Stomach (tissue), 8 donors: ENCODE measurements at regions not wholly inside any gene's neighbourhood (a gene's known extent, or its start where the extent isn't known, plus 50 kb on each side); places are given as distances from the start of the nearest gene placed in this dataset.

Source experiments
- DNase-seq, 2 donors: peaks; one replicate each; pipeline versions ENCODE4 v3.0.0 to v3.0.0-alpha.2; 2013 to 2019
- H3K27ac ChIP-seq, 5 donors: fragments of 200-600 bp in 4 of 5; sonication (generic) in 4 of 5; one replicate each; pipeline ENCODE4 v1.5.1; 2013 to 2019; ENCODE audit warnings: mild to moderate bottlenecking in 1 of 5, moderate library complexity in 1 of 5
- H3K27me3 ChIP-seq, 3 donors: fragments of 200-600 bp; sonication (generic); one replicate each; pipeline ENCODE4 v1.5.1; 2017 to 2019; ENCODE audit warnings: mixed run types in 1 of 3
- H3K36me3 ChIP-seq, 4 donors: fragments of 200-600 bp; sonication (generic); 1 replicate in 3 of 4; 2 replicates in 1 of 4; pipeline ENCODE4 v1.5.1; 2016 to 2019
- H3K4me1 ChIP-seq, 4 donors: fragments of 200-600 bp; sonication (generic); one replicate each; pipeline ENCODE4 v1.5.1; 2016 to 2019
- H3K4me3 ChIP-seq, 4 donors: fragments of 200-600 bp; sonication (generic) in 3 of 4; one replicate each; pipeline ENCODE4 v1.5.1; 2016 to 2019; ENCODE audit warnings: mild to moderate bottlenecking in 1 of 4
- H3K9me3 ChIP-seq, 4 donors: fragments of 200-600 bp; sonication (generic); one replicate each; pipeline ENCODE4 v1.5.1; 2016 to 2019
- CTCF ChIP-seq, 7 experiments: fragments of 450-650 bp in 4 of 7; fragments of 200-600 bp in 3 of 7; sonication (generic) in 3 of 7; IDR thresholded peaks; one replicate each; pipeline ENCODE4 v1.5.1; 2016 to 2019; ENCODE audit warnings: antibody characterized with exemption in 7 of 7, control low read depth in 2 of 7, mild to moderate bottlenecking in 1 of 7
- EP300 ChIP-seq: sonication (generic); formaldehyde crosslinking; IDR thresholded peaks from one replicate; pipeline ENCODE4 v1.6.1; 2017; ENCODE audit warnings: antibody characterized with exemption
- POLR2A ChIP-seq, 4 donors: fragments of 450-650 bp; IDR thresholded peaks; one replicate each; pipeline ENCODE4 v1.6.1; 2016; ENCODE audit warnings: antibody characterized with exemption in 4 of 4, control low read depth in 2 of 4, mild to moderate bottlenecking in 1 of 4, moderate library complexity in 1 of 4
- POLR2AphosphoS5 ChIP-seq, 3 donors: sonication (generic); formaldehyde crosslinking; IDR thresholded peaks; one replicate each; pipeline ENCODE4 v1.6.1; 2016; ENCODE audit warnings: antibody characterized with exemption in 3 of 3
- WGBS, 5 donors: extraction: QIAGEN DNeasy Blood & Tissue Kit in 3 of 5; methylation state at CpG; one replicate each; pipeline versions ENCODE4 v1.1.5 to v1.1.7; 2013 to 2018; 5-methylcytosine and 5-hydroxymethylcytosine counted together
- intact Hi-C: fragments of 100-400 bp; cut with DNase I; formaldehyde crosslinking; loops from one replicate; pipeline ENCODE4 v1.15.1; 2023; ENCODE audit warnings: low total_unique reads
- donor health status: healthy with polysubstance abuse.
- donor health status: Bipolar disorder and iron deficiency.
- donor health status: healthy.

- DNase-seq: no peak
- Histone ChIP-seq H3K4me3 (no peak overlapping the region), H3K4me1 (no peaks in the 10 kb centered on the region), H3K9me3 (no peaks in the 10 kb centered on the region), H3K36me3 (no peaks in the 10 kb centered on the region), H3K27me3 (no peaks in the 10 kb centered on the region), H3K27ac (no peak overlapping the region)
- WGBS, 5 donors: 63 to 74% (median 74%) methylated on average over 5 of the region's 5 CpGs; no CpG with 5 or more reads in 2 of the 5 donors
- TF ChIP-seq POLR2A (IDR thresholded peaks at IDR 0.05) (no peak), CTCF (IDR thresholded peaks at IDR 0.05) (no peak), EP300 (no peak), POLR2AphosphoS5 (IDR thresholded peaks at IDR 0.05) (no peak)
- intact Hi-C loops: no loop called here
Measured at GRCh38 chrY:14235070-14235469, 179.0 kb downstream of the VCY1B start.

GRCh38 chrY:14238277-14238676, 182.2 kb downstream of the VCY1B start:
- no peak overlapping the region for H3K27ac ChIP-seq
- no peak overlapping the region for H3K4me3 ChIP-seq
- H3K36me3 ChIP-seq: no peaks in the 10 kb centered on the region
- WGBS, 5 donors: 72 to 82% (median 75%) methylated on average over 4 of the region's 4 CpGs; no CpG with 5 or more reads in 2 of the 5 donors
- H3K27me3 ChIP-seq: no peaks in the 10 kb centered on the region
- H3K9me3 ChIP-seq: no peaks in the 10 kb centered on the region
- DNase-seq: no peak
- intact Hi-C loops: no loop called here
- H3K4me1 ChIP-seq: no peaks in the 10 kb centered on the region
- TF ChIP-seq POLR2AphosphoS5 (IDR thresholded peaks at IDR 0.05) (no peak), CTCF (IDR thresholded peaks at IDR 0.05) (no peak), EP300 (no peak), POLR2A (IDR thresholded peaks at IDR 0.05) (no peak)

GRCh38 chrY:14246948-14247347, 190.9 kb downstream of the VCY1B start:
- no peaks in the 10 kb centered on the region for H3K4me1 ChIP-seq
- H3K4me3 ChIP-seq: no peak overlapping the region
- intact Hi-C loops: no loop called here
- DNase-seq: no peak
- H3K36me3 ChIP-seq: no peaks in the 10 kb centered on the region
- no peaks in the 10 kb centered on the region for H3K9me3 ChIP-seq
- H3K27me3 ChIP-seq: no peaks in the 10 kb centered on the region
- 7 to 21% (median 11%) methylated on average over 4 of the region's 4 CpGs; no CpG with 5 or more reads in 2 of the 5 donors for WGBS, 5 donors
- TF ChIP-seq EP300 (no peak), CTCF (IDR thresholded peaks at IDR 0.05) (no peak), POLR2A (IDR thresholded peaks at IDR 0.05) (no peak), POLR2AphosphoS5 (IDR thresholded peaks at IDR 0.05) (no peak)
- no peak overlapping the region for H3K27ac ChIP-seq

- DNase-seq: no peak
- TF ChIP-seq POLR2AphosphoS5 (IDR thresholded peaks at IDR 0.05) (no peak), CTCF (IDR thresholded peaks at IDR 0.05) (no peak), POLR2A (IDR thresholded peaks at IDR 0.05) (no peak), EP300 (no peak)
Measured at GRCh38 chrY:14248878-14249576, 193.0 kb downstream of the VCY1B start.

More at GRCh38 chrY:14248878-14249576, 193.0 kb downstream of the VCY1B start:
- WGBS, 5 donors: 34 to 55% (median 51%) methylated on average over 3 of the region's 3 CpGs; no CpG with 5 or more reads in 2 of the 5 donors
- Histone ChIP-seq H3K9me3 (no peaks in the 10 kb centered on the region), H3K4me1 (no peaks in the 10 kb centered on the region), H3K36me3 (no peaks in the 10 kb centered on the region), H3K27ac (no peak overlapping the region), H3K4me3 (no peak overlapping the region), H3K27me3 (no peaks in the 10 kb centered on the region)
- intact Hi-C loops: no loop called here
